ENCODE measurements at regions not wholly inside any gene's neighbourhood (a gene's known extent, or its start where the extent isn't known, plus 50 kb on each side); places are given as distances from the start of the nearest gene placed in this dataset.

DNA sequence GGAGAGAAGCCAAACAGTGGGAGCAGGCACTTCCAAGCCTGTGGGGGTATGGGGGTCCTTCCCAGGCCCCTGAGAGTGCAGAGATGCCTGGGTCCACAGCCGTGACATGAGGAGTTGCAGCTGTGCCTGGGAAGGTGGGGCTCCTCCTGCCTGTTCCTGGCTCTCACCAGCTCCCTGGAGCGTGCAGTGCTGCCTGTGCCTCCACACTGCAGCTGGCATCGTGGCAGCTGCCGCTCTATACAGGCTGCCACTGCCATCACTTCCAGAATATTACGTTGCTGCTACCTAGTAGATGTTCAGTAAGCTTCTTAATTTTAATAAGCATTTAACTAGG is 223.7 kb downstream of the KCNC2 start:
- DNase-seq (ENCODE audit: low spot score), result no peak

DNA sequence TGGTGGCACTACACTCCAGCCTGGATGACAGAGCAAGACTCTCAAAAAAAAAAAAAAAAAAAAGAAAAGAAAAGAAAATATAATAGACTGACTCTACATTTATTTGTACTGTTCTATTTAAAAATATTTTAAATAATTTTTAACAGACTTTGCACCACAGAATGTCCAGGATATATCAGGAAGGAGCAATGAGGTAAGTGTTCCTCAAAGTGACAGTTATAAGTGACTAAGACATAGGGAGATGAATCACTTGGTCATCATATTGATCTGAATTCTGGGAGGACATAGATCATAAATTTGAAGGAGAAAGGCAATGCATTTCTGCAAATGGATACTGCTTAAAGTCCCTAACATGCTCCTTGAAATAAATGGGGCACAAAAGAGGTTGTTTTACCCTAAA is 221.5 kb downstream of the KCNC2 start:
- no peak for DNase-seq (ENCODE audit: low spot score)

Data from hepatic stellate cell (primary cell).